LHCN-M2 (cell line): ENCODE measurements at regions not wholly inside any gene's neighbourhood (a gene's known extent, or its start where the extent isn't known, plus 50 kb on each side); places are given as distances from the start of the nearest gene placed in this dataset.

Experiments used
- DNase-seq: peaks from one replicate; pipeline ENCODE4 v3.0.0-alpha.2; 2012; ENCODE audit warnings: low read depth

DNA sequence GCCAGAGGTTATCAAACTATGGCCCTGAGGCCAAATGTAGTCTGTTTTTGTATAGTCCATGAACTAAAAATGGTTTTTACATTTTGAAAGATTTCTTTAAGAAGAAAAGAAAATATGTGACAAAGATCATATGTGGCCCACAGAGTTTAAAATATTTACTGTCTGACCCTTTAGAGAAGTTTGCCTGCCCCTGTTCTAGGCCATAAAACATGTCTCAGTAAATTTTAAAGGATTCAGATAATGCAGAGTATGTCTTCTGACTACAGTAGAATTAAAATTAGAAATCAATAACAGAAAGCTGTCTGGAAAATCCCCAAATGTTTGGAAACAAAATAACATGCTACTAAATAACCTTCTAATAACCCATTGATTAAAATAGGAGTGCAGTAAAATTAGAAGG, 86.3 kb downstream of the KCNRG start:
- no peak for DNase-seq

DNA sequence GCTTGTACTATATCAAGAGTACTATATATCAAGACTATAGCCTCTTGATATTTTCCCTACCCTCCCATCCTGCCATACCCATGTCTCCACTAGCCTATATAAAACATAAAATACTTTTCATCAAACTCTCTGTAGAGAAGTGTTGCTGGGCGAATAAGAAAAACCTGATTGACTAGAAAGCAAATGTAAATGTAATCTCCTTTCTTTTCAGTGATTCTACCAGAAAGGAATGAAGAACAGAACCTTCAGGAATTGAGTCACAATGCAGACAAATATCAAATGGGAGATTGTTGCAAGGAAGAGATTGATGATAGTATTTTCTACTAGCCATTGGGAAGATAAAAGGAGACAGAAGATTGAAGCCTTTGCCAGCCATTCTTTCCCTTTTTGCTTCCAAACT, 89.2 kb downstream of the KCNRG start:
- DNase-seq: no peak

DNA sequence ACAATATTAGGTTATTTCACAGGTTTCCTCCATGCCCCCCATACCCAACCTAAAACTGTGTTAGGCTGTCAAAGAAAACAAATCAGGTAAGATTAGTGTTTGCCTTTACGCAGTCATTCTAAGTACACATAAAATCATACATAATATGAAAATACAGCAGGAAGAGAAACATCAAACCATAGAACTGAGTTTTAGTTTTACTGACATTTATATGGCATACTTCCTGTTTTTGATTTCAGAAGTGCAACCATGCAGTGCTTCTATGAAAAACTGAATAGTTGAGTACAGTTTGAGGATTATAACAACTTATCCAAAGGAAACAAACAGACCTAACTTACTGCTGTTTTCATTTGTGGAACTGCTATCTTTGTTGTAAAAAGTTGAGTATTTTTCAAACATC, 91.3 kb downstream of the KCNRG start:
- no peak for DNase-seq

DNA sequence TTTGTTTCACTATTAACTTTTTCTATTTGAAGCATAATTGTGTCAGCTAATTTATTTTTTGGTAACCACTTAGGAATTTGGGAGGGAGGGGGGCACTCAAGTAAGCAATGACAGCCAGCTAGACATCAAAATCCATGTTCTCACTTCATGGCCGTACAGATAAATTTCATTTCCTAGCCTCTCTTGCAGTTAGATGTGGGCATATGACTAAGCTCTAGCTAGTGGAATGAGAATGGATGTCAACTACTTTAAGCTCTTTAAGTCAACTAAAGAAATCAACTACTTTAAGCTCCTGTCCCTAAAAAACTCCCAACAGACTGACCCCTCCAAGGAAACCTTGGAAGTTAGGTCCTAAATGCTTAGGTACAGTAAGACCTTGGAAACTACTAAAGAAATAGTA, 92.0 kb downstream of the KCNRG start:
- no peak for DNase-seq

DNA sequence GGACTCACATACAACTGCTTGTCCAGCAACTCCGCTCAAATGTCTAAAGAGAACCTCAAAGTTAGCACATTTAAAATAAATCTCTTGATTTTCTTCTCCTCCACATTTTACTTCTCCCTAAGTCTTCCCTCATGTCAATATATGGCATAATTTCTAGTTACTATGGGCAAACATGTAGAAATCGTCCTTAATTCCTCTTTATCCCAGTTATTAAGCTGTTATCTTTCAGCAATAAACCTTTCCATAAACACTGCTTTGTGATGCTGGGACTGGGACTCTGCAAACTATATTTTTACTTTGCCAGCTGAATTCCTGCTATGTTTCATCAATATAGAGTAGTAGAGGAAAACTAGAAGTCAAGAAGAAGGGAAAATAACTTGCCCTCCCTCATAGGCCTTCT, 99.7 kb downstream of the KCNRG start:
- DNase-seq: no peak

DNA sequence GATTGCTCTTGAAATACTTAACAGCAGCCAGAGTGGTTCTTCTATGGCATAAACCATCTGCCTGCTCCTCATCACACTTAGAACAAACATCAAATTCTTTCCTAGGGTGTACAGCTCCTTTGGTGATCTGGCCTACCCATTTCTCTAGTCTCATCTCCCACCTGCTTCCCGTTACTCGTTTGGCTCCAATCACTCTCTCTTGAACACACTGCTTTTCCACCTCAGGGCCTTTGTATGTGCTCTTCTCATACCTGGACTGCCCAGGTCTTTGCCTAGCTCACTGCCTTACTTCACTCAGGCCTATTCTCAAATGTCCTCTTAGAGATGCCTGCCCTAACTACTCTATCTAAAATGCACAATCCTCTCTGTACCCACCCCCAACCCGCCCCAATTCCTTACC, 100.5 kb downstream of the KCNRG start:
- no peak for DNase-seq

DNA sequence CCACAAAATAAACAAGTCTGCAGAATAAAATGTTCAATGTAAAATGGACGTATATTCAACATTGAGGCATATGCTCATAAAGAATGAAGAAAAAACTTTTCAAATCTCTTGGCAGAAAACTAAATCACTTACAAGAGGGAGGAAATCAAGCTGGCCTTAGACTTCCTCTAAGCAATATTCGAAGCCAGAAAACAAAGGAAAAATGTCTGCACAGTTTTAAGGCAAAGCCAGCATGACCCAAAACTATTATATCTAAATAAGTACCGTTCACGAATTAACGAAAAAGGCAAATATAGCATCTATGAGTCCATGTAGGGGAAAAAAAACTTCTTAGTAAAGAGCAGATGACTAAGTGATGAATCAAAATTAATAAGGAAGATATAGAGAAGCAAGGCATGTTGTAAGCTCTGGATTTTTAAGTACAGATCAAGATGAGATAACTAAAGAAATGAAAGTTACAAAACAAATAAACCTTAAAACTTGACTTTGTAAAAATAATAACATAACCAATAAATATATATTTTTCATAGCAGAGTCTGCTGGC, 101.3 kb downstream of the KCNRG start:
- DNase-seq: no peak

DNA sequence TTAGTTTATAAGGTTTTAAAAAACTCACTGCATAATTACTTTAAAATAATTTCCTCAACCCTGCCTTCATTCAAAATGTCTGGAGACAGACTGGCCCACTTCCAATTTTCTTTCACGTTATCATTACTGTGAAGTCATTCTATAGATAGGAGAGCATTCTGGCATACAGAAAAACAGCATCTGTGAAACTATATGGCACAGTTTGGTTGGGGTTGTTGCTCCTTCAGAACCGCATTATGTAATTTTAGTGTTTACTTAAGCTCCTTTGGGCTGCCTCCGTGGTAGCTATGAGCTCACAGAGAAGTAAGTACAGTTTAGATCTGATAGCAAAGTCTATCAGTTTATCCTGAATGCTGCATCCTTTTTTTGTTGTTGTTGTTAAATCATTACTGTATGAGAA, 104.3 kb downstream of the KCNRG start:
- DNase-seq: no peak

DNA sequence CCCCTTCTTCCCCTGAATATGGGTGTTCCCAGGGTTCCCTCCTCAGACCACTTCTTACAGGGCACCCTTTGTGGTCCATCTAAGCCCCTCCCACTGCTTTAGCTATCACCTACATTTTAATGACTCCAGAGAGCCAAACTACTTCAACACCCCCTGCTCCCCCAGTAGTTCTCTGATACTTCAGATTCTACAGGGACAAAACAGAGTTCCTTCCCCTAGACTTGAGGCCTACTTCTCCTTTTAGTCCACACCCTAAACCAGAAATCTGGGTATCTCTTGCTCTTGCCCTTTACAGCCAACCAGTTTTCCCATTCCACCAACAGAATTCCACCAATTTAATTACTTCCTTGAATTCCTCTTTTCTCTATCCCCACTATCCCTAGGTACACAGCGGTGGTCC, 107.2 kb downstream of the KCNRG start:
- DNase-seq: no peak

DNA sequence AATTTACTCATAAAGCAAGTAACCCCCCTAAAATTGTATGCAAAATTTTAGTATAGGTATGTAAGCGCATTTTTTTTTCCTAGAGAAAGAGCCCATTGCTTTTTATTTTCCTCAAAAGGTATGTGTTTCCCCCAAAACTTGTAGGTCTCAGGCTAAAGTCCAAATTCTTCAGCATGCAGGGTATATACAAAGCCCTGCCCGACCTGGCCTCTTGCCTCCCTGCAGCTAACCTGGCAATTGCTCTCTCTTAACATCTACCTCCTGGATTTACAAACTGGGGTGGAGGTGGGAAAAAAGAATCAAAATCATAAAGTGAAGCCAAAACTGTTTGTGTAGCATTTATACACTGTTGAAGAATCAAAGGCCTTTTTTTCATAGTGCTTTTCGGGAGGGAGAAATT, 107.8 kb downstream of the KCNRG start:
- DNase-seq: no peak

DNA sequence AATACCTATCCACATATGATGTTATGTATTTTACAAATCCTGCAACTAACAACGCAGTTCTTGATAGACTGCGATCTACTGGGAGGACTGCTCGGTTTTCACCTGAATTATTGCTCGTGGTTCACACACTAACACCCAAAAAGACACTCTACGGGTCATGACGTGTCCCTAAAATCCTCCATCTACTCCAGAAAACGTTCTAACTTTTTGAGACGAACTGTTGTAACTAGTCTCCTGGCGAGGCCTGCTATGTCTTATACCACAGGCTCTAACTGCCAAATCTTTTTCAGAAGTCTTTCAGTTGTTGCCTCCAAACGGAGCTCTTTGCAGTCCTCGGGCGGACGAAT, 108.2 kb downstream of the KCNRG start:
- no peak for DNase-seq

DNA sequence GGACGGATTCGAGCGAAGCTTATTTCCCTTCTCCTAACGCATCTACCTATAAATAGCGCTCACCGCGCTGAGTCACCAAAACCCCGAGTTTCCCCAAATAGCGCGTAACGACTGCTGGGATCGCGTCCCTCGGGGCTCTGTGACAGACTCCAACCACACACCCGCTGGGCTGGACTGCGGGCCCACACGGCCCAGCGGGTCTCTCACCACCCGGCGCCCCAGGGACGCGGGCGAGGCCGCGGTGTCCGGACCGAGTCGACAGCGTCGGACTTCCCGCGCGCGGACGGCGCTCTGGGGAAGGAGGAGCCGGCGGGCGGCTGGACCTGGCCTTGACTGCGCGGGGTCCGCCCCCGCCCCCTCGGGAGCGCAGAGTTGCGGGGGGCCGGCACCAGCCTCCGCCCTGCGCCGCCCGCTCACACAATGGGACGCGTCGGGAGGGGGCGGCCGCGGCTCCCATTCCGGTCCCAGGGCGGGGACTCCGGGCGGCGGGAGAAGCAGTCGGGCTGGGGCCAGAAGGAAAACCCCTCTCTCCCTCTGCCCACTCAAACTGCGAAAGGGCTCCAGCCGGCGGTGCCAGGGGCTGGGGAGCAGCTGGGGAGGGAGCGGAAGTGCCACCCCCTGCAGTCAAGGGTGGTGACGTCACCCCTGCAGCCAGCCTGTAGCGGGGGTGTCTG, 108.8 kb downstream of the KCNRG start:
- peak; percentile 93 for DNase-seq

DNA sequence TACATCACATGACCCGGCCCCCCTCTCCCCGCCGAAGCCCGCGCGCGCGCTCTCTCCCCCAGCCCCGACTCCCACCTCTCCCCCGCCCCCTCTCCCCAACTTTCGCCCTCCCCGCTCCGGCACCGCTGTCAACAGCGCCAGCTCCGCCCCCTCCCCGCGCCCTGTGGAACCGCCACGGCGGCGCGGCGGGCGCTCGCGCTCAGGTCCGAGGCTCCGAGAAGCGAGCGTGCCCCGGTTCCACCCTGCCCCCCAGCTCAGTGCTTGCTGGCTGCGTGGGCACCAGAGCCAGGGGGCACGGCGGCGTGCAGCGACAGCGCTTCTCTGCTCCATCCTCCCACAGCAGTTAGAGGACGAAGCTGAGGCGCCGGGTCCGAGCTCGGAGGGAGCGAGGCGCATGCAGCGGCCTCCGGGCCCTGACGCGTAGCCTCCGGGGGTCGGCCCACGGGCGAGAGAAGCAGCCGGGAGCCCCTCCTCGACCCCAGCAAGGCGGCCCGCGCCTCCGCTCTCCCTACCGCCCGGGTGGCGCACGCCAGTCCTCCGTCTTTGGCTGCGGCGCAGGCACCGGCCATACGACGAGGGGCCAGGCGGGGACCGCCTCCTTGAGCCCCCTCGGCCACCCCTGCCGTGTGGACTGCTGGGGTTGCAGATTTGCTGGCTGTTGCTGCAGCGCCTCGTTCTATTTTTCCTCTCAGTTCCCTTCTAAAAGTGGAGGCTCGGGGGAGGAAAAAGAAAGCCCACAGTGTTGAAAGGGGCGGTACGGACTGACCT, 109.5 kb downstream of the KCNRG start:
- peak; percentile 45 for DNase-seq

DNA sequence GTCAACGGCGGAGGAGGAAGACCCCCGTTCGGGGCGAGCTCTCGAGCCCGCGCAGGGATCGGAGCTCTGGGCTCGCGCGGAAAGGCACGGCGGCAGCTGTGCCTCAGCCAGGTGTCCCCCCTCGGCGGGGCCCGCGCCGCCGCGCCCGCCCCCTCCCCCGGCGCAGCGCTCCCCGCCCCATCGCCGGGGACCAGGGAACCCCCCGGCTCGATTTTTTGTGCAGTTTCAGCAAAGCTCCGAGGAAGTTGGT, 110.0 kb downstream of the KCNRG start:
- DNase-seq: no peak

DNA sequence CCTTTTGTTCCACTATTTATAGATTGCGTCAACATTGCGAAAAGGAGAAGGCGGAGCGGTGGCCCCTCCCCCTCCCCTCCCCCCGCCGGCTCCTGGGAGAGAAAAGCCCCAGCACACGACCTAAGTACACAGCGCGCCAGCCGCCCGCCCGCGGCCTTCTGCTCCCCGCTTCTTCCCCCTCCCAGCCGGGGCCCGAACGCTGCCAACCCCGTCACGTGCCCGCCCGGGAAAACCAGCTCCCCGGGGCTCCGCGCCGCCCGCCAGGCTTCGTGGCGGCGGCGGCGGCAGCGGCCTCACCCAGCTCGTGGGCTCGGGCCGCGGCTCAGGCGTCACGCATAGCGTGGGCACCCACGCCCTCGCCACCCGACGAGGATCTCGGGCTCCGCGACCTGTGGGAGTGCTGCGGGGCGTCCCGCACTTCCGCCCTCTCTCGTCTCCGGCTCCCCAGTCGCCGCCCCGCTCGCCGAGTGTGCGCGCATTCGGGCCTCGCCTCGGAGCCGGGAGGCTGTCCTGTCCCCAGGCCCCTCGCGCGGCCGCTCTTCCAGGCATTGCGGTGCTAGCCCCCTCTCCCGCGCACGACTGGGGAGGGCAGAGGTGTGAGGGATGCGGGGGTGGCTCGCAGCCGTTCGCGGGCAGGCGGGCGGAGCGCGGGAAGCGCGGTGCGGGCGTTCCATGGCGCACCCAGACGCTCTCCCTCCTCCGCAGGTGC, 110.5 kb downstream of the KCNRG start:
- DNase-seq: peak; percentile 74

DNA sequence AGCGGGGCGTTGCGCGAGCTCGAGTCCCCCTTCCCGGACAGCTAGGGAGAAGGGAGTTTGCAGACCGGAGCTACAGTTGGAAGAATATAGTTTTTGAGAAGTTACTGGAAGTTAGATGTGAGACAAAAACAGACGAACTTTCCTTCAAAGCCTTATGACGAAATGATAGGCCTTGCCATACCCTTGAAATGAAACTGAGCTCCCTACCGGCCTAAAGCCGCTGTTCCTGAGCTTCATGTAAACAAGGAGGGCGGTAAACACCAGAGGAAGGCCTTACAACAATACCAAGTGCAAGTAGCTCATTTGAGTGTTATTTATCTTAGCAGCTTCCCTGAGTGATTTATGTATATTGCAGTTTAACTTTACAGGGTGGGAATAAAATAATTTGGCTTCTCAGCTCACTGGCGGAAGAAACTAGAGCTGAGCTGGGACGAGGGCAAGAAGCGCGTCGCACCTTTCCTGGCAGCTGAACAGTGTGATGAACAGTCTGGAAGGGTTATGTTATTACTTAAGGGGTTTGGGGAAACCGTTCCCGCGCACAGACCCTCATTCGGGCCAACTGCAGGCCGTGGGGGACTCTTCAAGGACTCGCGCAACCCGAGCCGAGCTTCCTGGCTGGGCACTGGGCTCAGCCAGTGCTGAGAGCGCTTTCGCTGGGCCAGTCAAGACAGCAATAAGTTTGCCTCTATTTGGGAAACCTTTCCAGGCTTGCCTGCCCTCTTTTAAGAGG, 111.2 kb downstream of the KCNRG start:
- peak; percentile 30 for DNase-seq

DNA sequence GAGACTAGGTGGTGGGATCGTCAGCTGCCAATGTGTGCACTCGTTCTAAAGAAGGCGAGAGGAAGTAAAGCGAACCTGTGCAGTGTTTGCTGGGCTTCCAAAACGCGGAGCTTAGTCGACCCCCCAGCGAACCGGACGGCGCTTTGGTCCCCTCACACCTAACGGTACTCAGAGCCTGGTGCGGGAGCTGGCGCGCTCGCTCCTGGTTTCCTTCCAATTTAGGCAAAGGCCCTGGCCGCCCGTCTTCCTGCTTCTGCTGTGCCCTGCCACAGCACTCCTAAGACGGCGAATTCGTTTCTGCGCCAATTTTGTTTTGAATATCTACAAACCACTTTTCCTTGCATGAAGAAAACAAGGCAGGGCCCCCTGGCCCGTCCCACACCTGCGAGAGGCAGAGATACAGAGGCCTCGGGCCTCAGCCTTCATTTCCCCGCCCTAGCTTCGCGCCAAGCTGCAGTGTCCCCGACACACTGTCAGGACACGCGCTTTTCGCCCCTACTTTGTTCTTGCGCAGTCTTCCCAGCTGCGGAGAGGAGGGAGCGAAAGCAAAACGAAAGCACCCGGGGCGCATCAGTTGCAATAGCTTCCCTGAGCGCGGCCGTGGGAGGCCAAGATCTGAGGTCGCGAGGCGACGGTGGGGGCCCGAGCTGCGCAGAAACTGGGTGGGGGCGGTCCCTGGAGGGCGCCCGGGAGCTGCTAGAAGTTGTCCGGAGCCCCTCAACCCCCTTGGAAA, 111.9 kb downstream of the KCNRG start:
- DNase-seq: no peak

DNA sequence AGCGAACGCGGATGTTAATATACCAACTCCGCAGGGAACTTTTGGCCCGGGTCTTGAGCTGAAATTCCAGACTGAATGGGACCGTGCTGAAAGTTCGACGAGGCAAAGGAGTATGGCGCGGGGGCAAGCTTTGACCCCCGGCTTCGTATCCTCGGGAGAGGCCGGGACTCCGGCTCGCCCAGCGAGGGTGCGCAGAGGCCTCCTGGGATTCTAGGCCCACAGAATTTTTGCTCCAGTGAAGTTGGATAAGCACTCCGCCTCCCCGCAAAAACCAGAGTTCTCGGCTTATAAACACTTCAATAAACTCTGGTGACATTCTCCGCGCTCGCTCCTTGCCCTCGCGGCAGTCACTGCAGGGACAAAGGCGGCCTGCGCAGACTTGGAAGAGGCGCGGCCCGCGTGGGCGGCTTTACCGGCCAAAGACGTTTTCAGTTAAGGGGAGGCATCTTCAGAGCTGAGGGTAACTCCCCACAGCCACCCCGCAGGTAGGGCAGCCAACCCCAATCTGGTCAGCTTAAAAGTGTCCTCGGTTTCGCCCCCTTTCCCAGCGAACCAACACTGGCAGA, 112.6 kb downstream of the KCNRG start:
- no peak for DNase-seq

DNA sequence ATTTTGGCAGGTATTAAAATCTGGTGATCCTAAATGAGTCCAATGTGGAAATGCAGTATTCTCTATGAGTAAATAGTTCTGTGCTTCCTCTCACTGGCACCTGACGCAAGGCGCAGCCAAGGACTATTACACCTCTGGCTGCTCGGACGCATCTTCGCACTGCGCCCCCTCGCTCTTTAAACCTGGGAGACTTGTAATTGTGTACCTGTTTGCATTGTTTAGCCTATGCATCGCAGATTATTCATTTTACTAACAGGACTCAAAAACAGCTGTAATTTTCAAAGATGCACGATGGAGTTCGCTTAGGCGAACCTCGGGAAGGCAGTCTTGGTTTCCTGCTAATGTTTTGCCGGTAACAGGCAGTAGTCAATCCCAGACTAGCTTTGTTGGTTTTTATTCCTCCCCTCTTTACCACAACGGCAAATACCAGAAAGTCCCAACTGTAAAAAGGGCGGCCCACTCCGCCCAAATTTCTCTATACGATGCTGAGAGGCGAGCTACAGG, 113.2 kb downstream of the KCNRG start:
- DNase-seq: no peak

DNA sequence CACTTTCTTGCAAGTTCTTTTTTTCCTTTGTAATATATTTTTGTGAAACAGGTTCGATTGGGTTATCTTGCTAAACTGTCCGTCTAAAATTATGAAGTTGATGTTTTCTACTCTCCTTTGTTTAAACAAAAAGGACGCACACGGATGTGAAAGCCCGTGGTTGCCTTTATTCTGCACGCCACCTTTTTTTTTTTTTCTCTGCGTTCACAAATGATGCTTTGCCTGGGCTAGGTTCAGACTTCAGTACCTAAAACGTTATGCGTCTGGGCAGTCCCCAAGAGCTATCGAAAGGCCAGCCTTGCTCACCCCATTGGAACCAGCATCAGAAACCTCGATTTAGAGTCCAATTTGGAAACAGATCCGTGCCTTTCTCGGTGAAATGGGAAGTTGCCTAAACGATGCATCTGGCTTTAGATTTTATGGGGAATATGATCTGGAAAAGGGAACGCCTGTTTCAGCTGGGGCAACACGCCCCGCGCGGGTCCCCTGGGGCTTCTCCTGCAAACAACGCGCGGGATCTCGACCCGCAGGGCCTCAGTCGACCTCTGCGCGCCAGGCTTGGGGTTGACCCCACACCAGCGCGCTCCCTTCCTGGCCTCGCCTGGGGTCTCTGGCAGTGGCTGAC, 113.9 kb downstream of the KCNRG start:
- no peak for DNase-seq

DNA sequence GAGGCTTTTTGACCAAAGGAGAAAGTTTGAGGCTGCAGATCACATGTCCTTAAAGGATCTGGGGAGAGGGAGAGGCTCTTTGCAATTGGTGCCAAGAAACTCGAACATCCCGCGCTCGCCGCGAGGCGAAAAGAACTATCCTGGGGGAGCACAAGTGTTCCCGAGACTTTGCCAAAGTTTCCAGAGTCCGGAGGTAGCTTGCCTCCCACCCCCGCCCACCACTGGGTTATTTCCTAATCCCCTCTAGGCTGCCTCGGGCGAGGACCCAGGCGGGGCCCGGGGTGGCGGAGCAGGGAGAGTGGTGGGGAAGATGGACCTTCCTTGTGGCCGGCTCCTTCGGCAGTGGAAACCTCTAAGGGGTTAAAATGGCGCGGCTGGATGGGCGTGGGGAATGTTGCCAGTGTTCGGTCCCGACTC, 114.5 kb downstream of the KCNRG start:
- no peak for DNase-seq
